PC-3 (cell line): ENCODE measurements at regions not wholly inside any gene's neighbourhood (a gene's known extent, or its start where the extent isn't known, plus 50 kb on each side); places are given as distances from the start of the nearest gene placed in this dataset.

ENCODE experiments used
- ATAC-seq: fragments of 200-7000 bp; cut with Tn5 transposase; 2 replicates; pipeline ENCODE4 v1.9.1; 2020; ENCODE audit warnings: mild to moderate bottlenecking, moderate library complexity
- BruUV-seq: library from RNA; stranded (reverse); fragments of 400-500 nt; replicated peaks from 2 replicates; lab custom pipeline; 2021; lab: Mats Ljungman, UMichigan
- CTCF ChIA-PET: fragments of 300-600 bp; sonication (Branson Sonifier 250); formaldehyde crosslinking; loops from one replicate; lab custom pipeline; 2022; ENCODE audit warnings: antibody characterized with exemption; lab: Charles Lee
- POLR2A ChIA-PET: fragments of 300-600 bp; sonication (Branson Sonifier 250); formaldehyde crosslinking; loops from one replicate; lab custom pipeline; 2022; ENCODE audit warnings: antibody characterized with exemption; ENCODE audit not compliant: unreplicated experiment; lab: Charles Lee
- DNase-seq: peaks from one replicate; pipeline ENCODE4 v3.0.0-alpha.2; 2015
- H2AFZ ChIP-seq: fragments of 300-600 bp; sonication (generic); 2 replicates; pipeline ENCODE4 v1.6.0; 2016; ENCODE audit warnings: antibody characterized with exemption, low read length
- H3F3A ChIP-seq: fragments of 300-600 bp; sonication (generic); one replicate; pipeline ENCODE4 v1.6.0; 2017; ENCODE audit warnings: antibody characterized with exemption, low read length, control low read depth, mild to moderate bottlenecking; ENCODE audit not compliant: unreplicated experiment
- H3K27ac ChIP-seq: fragments of 300-600 bp; sonication (generic); 2 replicates; pipeline ENCODE4 v1.5.1; 2016; ENCODE audit warnings: mild to moderate bottlenecking, low read length
- H3K27me3 ChIP-seq: fragments of 300-600 bp; sonication (generic); 2 replicates; pipeline ENCODE4 v1.6.1; 2016; ENCODE audit warnings: low read length, mixed read lengths
- H3K36me3 ChIP-seq: fragments of 300-600 bp; sonication (generic); 2 replicates; pipeline ENCODE4 v1.6.1; 2016; ENCODE audit warnings: low read depth, mixed run types, low read length, mixed read lengths
- H3K4me1 ChIP-seq: fragments of 300-600 bp; sonication (generic); 2 replicates; pipeline ENCODE4 v1.5.1; 2016; ENCODE audit warnings: low read length; ENCODE audit not compliant: insufficient read depth
- H3K4me2 ChIP-seq: fragments of 300-600 bp; sonication (generic); 2 replicates; pipeline ENCODE4 v1.6.0; 2016; ENCODE audit warnings: low read length
- H3K4me3 ChIP-seq: fragments of 300-600 bp; sonication (generic); 2 replicates; pipeline ENCODE4 v1.5.1; 2016; ENCODE audit warnings: mild to moderate bottlenecking, low read length, mixed read lengths
- H3K79me2 ChIP-seq: fragments of 300-600 bp; sonication (generic); 2 replicates; pipeline ENCODE4 v1.6.1; 2017; ENCODE audit warnings: low read length, mixed read lengths
- H3K9ac ChIP-seq: fragments of 300-600 bp; sonication (generic); 2 replicates; pipeline ENCODE4 v1.6.0; 2016; ENCODE audit warnings: mild to moderate bottlenecking, low read length
- H3K9me2 ChIP-seq: fragments of 300-600 bp; sonication (generic); replicated peaks from 2 replicates; pipeline ENCODE4 v1.6.1; 2016; ENCODE audit warnings: mixed run types, low read length, mixed read lengths
- H3K9me3 ChIP-seq: fragments of 300-600 bp; sonication (generic); 2 replicates; pipeline ENCODE4 v1.6.1; 2016; ENCODE audit warnings: low read length, mixed read lengths
- H4K20me1 ChIP-seq: fragments of 300-600 bp; sonication (generic); 2 replicates; pipeline ENCODE4 v1.6.1; 2016; ENCODE audit warnings: low read length, mixed read lengths
- CTCF ChIP-seq: fragments of 300-600 bp; sonication (generic); conservative IDR thresholded peaks from 2 replicates; pipeline ENCODE4 v1.5.1; 2017; ENCODE audit warnings: antibody characterized with exemption, low read depth, mild to moderate bottlenecking, low read length
- EZH2 ChIP-seq: fragments of 300-600 bp; sonication (generic); IDR thresholded peaks from one replicate; pipeline ENCODE4 v1.6.1; 2017; ENCODE audit warnings: antibody characterized with exemption, mild to moderate bottlenecking, low read length; ENCODE audit not compliant: unreplicated experiment
- EZH2phosphoT487 ChIP-seq: fragments of 300-600 bp; sonication (generic); IDR thresholded peaks from 2 replicates; pipeline ENCODE4 v1.6.1; 2018; ENCODE audit warnings: mild to moderate bottlenecking, antibody characterized with exemption, low read length, borderline replicate concordance
- intact Hi-C: fragments of 100-400 bp; cut with micrococcal nuclease; formaldehyde crosslinking; loops from 2 replicates; pipeline ENCODE4 v1.9.0; 2023

GRCh38 chr16:48912360-48912759 lies 302.4 kb upstream of the N4BP1 start:
- no peak overlapping the region for H3K27ac ChIP-seq
- H3K79me2 ChIP-seq = no peaks in the 10 kb centered on the region
- H3K9ac ChIP-seq = no peak overlapping the region
- H3K36me3 ChIP-seq = no peaks in the 10 kb centered on the region
- POLR2A ChIA-PET = interaction anchor here (0.6 kb wide), 1 partner anchor 8 kb away, joined by 7 read pairs; no protein-coding TSS in a partner anchor
- H3K4me1 ChIP-seq = 0 out of 2 replicates have a peak, but pooled peaks cover 4% of the 10 kb centered on the region
- no peaks in the 10 kb centered on the region for H3K9me3 ChIP-seq
- H3K4me3 ChIP-seq = no peak overlapping the region
- H3K27me3 ChIP-seq = no peaks in the 10 kb centered on the region
- CTCF ChIA-PET = interaction anchor here (0.6 kb wide), 1 partner anchor 116 kb away, joined by 3 read pairs; no protein-coding TSS in a partner anchor
- TF ChIP-seq CTCF = no peak
- TF ChIP-seq EZH2 = no peak
- no peak; the same call in 1 of the 2 replicates for ATAC-seq
- H2AFZ ChIP-seq = no peak overlapping the region
- H3F3A ChIP-seq = no peaks in the 10 kb centered on the region
- BruUV-seq = no TSS peak
- H4K20me1 ChIP-seq = no peaks in the 10 kb centered on the region
- DNase-seq = peak; percentile 16
- H3K9me2 ChIP-seq = no peaks in the 10 kb centered on the region
- intact Hi-C loops = no loop called here
- H3K4me2 ChIP-seq = no peak overlapping the region

DNA sequence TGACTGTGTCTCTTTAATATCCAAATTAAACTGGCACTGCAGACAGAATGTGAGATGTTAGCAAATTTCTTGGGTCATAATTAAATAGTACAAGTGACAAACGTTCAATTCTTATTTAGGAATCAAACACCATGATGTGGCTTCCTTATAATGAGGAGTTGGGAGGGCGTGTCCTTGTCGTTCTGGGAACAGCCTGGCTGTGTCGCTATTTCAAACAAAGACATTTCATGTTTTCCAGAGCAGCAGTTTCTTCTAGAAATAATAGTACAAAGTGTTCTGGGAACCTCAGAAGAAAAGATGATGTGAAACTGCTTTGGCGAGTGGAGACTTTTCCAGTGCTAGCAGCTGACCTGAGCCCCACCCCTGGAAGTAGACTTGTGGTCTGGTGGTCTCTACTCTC lies 301.7 kb upstream of the N4BP1 start:
- no peaks in the 10 kb centered on the region for H4K20me1 ChIP-seq
- no peaks in the 10 kb centered on the region for H3K36me3 ChIP-seq
- H3K4me2 ChIP-seq = no peak overlapping the region
- H3K79me2 ChIP-seq = no peaks in the 10 kb centered on the region
- intact Hi-C loops = no loop called here
- no peaks in the 10 kb centered on the region for H3K9me3 ChIP-seq
- ChIA-PET POLR2A (no interaction called here), CTCF (interaction anchor here (0.6 kb wide), 2 partner anchors 116 to 298 kb away, joined by 3 read pairs; no protein-coding TSS in a partner anchor)
- BruUV-seq = no TSS peak
- H3K9ac ChIP-seq = no peak overlapping the region
- H3F3A ChIP-seq = no peaks in the 10 kb centered on the region
- 0 out of 2 replicates have a peak, but pooled peaks cover 4% of the 10 kb centered on the region for H3K4me1 ChIP-seq
- H3K9me2 ChIP-seq = no peaks in the 10 kb centered on the region
- H3K27ac ChIP-seq = no peak overlapping the region
- H3K27me3 ChIP-seq = no peaks in the 10 kb centered on the region
- no peak overlapping the region for H2AFZ ChIP-seq
- no peak for ATAC-seq
- DNase-seq = peak; percentile 26
- peak; percentile 43 for TF ChIP-seq CTCF
- TF ChIP-seq EZH2phosphoT487 = no peak
- no peak for TF ChIP-seq EZH2
- no peak overlapping the region for H3K4me3 ChIP-seq

GRCh38 chr16:48910214-48910613 lies 300.2 kb upstream of the N4BP1 start:
- H3F3A ChIP-seq = no peaks in the 10 kb centered on the region
- no peak overlapping the region for H3K4me3 ChIP-seq
- TF ChIP-seq EZH2phosphoT487 (no peak), CTCF (no peak), EZH2 (no peak)
- intact Hi-C loops = no loop called here
- H3K36me3 ChIP-seq = no peaks in the 10 kb centered on the region
- H3K79me2 ChIP-seq = no peaks in the 10 kb centered on the region
- no peaks in the 10 kb centered on the region for H3K9me2 ChIP-seq
- no peak for DNase-seq
- no peaks in the 10 kb centered on the region for H4K20me1 ChIP-seq
- H3K9me3 ChIP-seq = no peaks in the 10 kb centered on the region
- ChIA-PET CTCF (no interaction called here), POLR2A (no interaction called here)
- H3K9ac ChIP-seq = no peak overlapping the region
- ATAC-seq = no peak
- no peak overlapping the region for H3K27ac ChIP-seq
- BruUV-seq = no TSS peak
- 0 out of 2 replicates have a peak, but pooled peaks cover 4% of the 10 kb centered on the region for H3K4me1 ChIP-seq
- no peaks in the 10 kb centered on the region for H3K27me3 ChIP-seq
- no peak overlapping the region for H3K4me2 ChIP-seq
- no peak overlapping the region for H2AFZ ChIP-seq
